ENCODE measurements at regions not wholly inside any gene's neighbourhood (a gene's known extent, or its start where the extent isn't known, plus 50 kb on each side); places are given as distances from the start of the nearest gene placed in this dataset.

- TF ChIP-seq, protein P1, sequence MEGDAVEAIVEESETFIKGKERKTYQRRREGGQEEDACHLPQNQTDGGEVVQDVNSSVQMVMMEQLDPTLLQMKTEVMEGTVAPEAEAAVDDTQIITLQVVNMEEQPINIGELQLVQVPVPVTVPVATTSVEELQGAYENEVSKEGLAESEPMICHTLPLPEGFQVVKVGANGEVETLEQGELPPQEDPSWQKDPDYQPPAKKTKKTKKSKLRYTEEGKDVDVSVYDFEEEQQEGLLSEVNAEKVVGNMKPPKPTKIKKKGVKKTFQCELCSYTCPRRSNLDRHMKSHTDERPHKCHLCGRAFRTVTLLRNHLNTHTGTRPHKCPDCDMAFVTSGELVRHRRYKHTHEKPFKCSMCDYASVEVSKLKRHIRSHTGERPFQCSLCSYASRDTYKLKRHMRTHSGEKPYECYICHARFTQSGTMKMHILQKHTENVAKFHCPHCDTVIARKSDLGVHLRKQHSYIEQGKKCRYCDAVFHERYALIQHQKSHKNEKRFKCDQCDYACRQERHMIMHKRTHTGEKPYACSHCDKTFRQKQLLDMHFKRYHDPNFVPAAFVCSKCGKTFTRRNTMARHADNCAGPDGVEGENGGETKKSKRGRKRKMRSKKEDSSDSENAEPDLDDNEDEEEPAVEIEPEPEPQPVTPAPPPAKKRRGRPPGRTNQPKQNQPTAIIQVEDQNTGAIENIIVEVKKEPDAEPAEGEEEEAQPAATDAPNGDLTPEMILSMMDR (IDR thresholded peaks at IDR 0.05) = no peak
- TF ChIP-seq POLR2A (IDR thresholded peaks at IDR 0.05) = no peak
- no peak for TF ChIP-seq POLR2AphosphoS5 (IDR thresholded peaks at IDR 0.05)
These were observed 525.4 kb upstream of the TLE4 start for GRCh38 chr9:79046401-79046800.

Data from breast epithelium (tissue), 3 donors.